Activated T-cell treated with anti-CD3 and anti-CD28 coated beads for 48 hours (primary cell): ENCODE measurements at regions not wholly inside any gene's neighbourhood (a gene's known extent, or its start where the extent isn't known, plus 50 kb on each side); places are given as distances from the start of the nearest gene placed in this dataset.

Experiments
- DNase-seq: peaks from one replicate; pipeline ENCODE4 v3.0.0-alpha.2; 2020; ENCODE audit warnings: low read depth

GRCh38 chrX:20374900-20375438 lies 108.3 kb upstream of the RPS6KA3 start:
- DNase-seq, result no peak

GRCh38 chrX:20374450-20374849 lies 107.7 kb upstream of the RPS6KA3 start:
- DNase-seq, result no peak

- DNase-seq, result no peak
These were observed 106.4 kb upstream of the RPS6KA3 start for GRCh38 chrX:20373063-20373462.

- DNase-seq, result no peak
These were observed 105.8 kb upstream of the RPS6KA3 start for GRCh38 chrX:20372533-20372932.

DNA sequence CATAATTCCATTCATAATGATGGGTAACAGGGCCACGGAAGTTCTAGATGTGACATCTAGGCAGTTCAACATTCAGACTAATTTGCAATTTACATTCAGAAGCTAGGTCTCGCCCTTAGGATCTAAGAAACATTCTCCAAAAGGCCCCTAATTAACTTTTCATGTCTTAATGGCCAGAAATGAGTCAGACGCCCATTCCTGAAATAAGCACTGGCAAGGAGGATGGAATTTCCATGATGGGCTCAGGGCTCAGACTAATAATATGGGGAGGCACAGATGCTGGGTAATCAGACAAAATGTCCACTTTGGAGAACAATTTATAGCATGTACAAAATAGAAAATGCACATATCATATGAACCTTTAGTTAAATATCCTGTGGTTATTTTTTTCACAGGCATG lies 102.8 kb upstream of the RPS6KA3 start:
- DNase-seq, result no peak

DNA sequence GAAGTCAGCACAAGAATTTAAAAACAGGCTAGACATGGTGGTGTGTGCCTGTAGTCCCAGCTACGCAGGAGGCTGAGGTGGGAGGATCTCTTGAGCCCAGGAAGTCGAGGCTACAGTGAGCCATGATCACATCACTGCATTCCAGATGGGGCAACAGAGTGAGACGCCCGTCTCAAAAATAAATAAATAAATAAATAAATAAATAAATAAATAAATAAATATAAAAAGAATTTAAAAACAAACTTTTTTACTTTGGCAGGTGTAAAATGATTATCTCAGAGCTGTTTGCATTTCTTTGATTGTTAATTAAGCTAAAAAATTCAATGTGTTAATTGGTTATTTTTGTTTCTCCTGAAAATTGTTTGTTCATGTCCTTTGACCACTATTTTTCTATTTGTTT lies 97.5 kb upstream of the RPS6KA3 start:
- DNase-seq, result no peak

DNA sequence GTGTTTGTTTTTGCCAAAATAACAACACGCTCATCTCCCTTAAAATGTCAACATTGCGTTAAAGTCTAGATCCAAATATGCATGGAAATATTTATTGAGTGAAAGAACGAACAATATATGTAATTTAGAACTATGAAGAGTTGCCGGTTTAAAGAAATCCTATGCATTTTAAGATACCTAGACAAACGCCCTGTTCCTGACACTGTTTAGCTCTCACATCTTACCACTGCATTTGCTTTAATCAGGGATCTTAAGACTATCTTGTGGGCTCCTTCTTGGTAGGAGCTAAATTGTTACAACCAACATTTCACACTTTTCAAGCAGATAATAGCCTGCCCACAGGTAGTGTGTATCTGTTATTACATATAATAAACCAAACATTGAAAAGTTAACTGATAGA lies 96.6 kb upstream of the RPS6KA3 start:
- DNase-seq, result no peak

DNA sequence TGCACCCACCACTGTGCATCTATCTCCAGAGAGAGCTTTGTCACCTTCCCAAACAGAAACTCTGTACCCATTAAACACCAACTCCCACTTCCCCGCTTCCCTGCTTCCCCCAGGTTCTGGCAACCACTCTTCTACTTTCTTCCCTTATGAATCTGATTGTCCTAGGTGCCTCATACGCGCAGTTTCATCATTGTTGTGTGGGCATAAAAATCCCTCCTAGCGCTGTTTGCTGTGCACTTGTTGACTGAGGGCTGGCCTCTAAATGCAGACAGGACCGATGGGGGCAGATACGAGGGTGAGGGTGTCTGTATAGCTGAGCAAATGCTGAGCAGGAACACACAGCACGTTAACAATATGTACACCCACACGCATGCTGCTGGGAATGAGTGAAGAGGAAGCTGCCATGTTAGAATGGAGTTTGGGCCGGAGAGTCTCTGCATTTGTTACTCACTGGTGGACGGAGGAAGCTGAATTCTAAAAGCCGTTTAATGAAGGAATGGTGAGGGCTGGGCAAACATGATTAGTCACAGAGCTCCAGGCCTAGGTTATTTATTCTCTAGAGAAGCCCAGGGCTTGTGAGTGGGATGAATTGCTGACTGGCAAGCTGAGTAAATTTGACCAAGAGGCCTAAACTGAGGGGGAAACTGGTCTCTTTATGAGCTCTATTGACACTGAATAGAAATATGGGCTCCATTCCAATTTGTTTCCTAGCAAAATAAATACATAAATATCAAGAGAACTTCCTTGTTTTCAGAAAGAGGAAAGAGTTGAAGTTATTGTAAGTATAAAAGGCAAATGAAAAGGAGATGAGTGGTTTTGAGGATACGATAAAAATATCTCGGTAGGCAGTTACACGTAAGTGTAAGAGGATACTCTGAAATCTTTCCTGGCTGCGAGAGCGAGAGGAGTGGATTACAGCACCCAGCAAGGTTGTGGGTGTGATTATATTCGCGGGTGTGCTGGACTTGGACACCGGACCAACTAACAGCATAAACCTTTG lies 95.9 kb upstream of the RPS6KA3 start:
- no peak for DNase-seq

- DNase-seq, result no peak
These were observed 95.2 kb upstream of the RPS6KA3 start for GRCh38 chrX:20361890-20362262.

DNA sequence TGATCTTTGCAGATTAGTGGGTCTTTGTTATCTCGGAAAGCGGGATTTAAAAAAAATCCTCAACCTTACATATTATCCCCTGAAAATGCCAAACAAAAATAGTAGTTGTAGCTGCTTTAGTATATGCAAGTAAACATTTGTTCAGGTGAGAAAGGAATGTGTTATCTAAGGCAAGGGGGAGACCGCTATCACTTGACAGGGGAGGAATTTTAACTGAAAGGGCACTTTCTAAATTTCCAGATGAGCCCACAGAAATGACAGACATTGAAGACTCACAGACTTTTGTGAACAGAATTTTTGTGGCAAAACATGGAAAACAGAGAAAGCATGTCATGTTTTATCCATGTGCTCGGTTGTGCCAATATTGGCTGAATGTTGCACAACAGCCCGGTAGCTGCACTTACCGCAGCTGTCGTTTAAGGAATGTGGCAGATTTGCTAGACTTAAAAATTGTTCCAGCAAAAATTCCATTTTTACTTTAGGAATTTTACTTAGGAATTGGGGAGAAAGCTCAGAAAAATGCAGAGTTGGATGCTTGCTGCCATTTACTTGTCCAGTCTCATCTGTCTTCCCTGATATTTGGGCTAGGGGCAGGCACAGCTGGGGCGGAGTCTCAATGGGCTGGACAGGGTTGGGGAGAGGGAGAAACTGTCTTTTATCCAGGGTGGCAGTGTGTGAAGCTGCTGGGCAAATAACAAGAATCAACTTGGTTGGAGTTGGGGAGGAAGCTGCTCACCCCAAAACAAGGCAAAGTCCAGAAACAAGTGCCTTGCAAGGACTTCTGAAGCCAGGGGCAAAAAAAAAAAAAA lies 94.6 kb upstream of the RPS6KA3 start:
- no peak for DNase-seq

- no peak for DNase-seq
These were observed 88.5 kb upstream of the RPS6KA3 start for GRCh38 chrX:20355187-20355586.

- no peak for DNase-seq
These were observed 87.8 kb upstream of the RPS6KA3 start for GRCh38 chrX:20354505-20354904.

DNA sequence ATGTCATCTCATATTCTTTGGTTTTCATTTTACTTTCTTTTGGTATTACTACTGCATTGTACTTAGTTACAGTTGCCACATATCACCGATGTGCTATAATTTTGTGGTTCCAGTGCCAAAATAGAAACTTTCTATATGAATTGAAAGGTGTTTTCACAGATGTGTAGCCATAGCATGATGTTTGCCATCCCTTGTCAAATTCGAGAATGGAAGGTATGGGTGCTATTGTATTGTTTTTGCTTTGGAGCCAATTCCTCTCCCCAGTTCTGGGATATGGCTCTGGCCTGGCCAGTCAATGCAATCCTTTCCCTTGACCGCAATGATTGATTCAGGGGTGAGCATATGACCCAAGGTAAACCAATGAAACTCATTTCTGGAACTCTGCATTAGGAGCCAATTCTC lies 86.2 kb upstream of the RPS6KA3 start:
- no peak for DNase-seq

DNA sequence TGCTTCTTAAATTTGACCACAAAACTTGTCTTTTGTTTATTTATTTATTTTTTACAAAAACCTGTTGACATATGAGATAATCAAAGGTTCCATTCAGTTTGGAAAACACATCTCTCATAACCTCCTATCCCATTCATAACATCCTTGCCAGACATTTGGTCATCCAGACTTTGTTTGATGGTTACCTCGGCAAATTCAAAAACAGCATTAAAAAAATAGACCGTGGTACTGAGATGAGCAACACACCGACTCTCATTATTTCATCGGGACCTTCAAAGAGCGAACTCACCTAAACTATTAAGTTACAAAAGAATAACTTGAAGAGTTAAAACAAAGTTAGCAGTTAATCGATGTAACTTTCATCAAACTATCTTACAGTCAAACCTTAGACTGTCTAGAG lies 85.8 kb upstream of the RPS6KA3 start:
- DNase-seq, result no peak

GRCh38 chrX:20350596-20350995 lies 83.9 kb upstream of the RPS6KA3 start:
- DNase-seq, result no peak

DNA sequence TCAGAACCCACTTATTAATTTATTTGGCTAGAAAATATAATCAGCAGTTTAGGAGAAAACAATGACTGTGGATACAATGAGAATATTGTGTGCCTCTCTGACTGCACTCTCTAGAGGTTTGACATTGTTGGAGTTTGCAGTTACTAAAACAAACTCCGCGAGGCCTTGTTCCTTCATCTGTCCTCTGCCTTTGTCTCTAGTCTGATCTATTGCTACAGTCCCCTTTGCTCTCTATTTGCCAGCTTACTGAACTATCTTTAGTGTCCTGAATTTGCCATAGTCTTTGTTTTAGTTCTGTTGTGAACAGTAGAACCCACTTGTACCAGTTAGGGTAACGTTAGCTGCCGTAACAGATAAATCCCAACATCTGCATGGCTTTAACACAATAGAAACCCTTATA lies 81.4 kb upstream of the RPS6KA3 start:
- DNase-seq, result no peak

DNA sequence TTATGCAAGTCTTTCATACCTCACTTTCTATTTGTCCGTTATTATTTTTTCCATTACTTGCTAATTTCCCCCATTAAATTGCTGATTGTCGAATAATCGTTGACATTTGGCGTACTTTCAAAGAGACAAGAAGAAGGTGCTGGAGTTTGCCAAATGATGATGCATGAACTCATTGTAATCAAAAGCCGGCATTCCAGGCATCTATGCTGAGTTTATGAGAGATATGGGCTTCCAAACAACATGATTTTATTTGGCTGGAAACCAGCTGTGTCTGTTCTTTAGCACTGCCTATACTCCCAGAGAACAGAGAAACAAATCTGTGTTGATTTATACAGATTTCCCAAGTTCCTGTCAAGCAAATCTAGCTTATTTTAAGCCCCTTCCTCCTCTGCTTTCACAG lies 80.8 kb upstream of the RPS6KA3 start:
- no peak for DNase-seq

DNA sequence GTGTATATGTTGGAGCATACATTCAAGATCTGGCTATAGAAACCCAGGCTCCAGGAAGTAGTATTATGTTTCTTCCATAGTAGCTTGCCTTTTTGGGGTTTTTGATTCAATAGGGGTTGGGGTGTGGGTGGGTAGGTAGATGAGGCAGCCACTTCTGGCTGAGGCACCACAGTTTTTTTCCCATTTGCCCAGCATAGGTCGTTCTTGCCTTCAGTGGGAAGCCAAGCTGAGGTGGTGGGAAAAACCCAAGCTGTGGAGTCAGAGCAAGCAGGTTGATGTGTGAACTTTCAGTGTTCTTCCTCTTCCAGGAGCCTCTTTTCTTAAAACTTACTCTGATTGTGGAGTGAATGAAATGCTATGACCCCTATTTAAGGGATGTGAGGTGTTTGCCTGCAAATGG lies 67.0 kb upstream of the RPS6KA3 start:
- peak; percentile 14 for DNase-seq

DNA sequence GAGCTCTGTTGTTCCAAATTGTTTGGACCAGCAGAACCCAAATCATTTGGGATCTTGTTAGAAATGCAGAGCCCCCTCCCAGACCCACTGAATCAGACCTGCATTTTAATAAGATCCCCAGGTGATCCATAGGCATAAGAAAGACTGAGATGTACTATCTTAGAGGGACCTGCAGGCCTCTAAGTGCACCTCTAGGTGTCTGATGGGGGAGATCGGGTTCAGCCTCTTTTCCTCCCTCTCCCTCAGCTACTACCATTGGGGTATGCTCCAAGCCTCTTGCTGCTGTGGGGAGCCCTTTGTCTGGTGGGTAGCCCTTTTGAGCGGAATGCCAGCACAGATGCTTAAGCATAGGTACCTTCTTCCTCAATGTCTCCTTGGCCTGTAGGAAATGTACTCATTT lies 63.8 kb upstream of the RPS6KA3 start:
- DNase-seq, result no peak

- no peak for DNase-seq
These were observed 62.7 kb upstream of the RPS6KA3 start for GRCh38 chrX:20329435-20329834.

DNA sequence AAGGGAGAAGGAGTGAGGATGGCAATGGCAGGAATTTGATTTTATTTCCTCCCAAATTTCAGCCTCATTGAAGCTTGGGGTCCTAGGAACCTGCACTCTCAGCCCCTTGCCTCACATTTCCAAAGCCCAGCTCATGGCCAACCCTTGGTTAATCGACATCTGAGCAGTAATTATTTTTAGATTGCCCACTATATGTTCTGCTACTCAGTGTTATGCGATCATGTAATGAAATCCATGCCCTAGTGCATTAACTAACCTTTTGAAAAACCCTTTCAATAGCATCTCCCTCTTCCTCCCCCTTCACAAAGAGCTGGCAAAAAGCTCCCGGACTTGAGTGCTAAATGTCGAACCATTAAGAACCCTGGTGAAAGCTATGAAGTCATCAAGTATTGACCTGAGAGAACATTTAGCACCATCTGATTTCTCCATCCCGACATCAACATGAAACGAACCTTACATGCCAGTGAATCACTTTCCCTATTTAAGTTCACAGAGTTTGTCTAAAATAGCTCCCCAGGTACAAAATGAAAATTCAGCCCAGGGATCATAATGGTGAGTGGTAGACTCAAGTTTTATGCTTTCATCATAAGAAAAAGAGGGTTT lies 59.2 kb upstream of the RPS6KA3 start:
- DNase-seq, result no peak

GRCh38 chrX:20322887-20323286 lies 56.2 kb upstream of the RPS6KA3 start:
- DNase-seq, result no peak
